ENCODE measurements at regions not wholly inside any gene's neighbourhood (a gene's known extent, or its start where the extent isn't known, plus 50 kb on each side); places are given as distances from the start of the nearest gene placed in this dataset.

DNA sequence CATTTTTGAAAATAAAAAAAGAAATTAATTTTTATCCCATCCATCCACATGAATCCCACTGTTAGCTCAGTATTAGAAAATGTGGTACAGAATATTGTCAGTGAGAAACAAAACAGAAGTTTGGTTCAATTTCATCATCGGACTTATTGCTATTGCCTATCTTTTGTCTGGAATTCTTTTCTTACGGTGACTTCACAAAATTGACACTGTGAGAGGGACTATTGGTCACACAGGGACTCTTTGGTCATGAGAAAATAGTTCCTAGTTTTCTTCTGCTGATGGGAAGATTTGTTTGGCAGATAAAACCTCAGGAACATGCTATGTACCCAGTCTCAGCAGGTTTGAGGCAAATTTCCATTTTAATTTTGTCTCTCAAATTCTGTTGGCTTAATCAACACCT is 186.2 kb upstream of the ELL2 start:
- H3K36me3 Mint-ChIP-seq (ENCODE audit: low read depth) = peaks cover 10% of the 10 kb centered on the region; the same call in 1 of the 2 replicates
- TF ChIP-seq, protein P1, sequence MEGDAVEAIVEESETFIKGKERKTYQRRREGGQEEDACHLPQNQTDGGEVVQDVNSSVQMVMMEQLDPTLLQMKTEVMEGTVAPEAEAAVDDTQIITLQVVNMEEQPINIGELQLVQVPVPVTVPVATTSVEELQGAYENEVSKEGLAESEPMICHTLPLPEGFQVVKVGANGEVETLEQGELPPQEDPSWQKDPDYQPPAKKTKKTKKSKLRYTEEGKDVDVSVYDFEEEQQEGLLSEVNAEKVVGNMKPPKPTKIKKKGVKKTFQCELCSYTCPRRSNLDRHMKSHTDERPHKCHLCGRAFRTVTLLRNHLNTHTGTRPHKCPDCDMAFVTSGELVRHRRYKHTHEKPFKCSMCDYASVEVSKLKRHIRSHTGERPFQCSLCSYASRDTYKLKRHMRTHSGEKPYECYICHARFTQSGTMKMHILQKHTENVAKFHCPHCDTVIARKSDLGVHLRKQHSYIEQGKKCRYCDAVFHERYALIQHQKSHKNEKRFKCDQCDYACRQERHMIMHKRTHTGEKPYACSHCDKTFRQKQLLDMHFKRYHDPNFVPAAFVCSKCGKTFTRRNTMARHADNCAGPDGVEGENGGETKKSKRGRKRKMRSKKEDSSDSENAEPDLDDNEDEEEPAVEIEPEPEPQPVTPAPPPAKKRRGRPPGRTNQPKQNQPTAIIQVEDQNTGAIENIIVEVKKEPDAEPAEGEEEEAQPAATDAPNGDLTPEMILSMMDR (IDR thresholded peaks at IDR 0.05) = no peak
- no peak overlapping the region for H3K4me3 Mint-ChIP-seq
- no peak for DNase-seq
- no peak overlapping the region for H3K27ac Mint-ChIP-seq
- H3K9me3 Mint-ChIP-seq = no peaks in the 10 kb centered on the region
- peaks cover 3% of the 10 kb centered on the region; the same call in 1 of the 2 replicates for H3K27me3 Mint-ChIP-seq (ENCODE audit: insufficient read depth)
- H3K4me1 Mint-ChIP-seq (ENCODE audit: low read depth) = peaks cover 79% of the 10 kb centered on the region

DNA sequence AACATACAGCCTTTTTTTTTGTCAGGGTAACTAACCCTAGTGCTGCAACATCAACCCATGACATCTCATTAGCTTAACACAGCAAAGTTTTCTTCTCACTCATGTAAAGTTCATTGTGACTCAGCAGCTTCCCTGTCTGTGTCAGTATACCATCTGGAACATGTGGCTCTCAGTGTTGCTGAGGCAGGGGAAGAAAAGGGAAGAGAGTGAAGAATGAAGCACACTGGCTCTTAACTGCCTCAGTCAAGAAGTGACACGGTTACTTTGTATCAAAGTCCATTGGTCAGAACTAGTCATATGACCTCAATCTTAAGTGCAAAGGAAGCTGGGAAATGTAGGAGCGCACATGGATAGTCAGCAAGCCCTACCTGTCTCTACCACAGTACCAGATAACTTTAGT is 185.0 kb upstream of the ELL2 start:
- Mint-ChIP-seq H3K27ac (peak overlapping the region; percentile 82), H3K36me3 (ENCODE audit: low read depth) (peaks cover 10% of the 10 kb centered on the region; the same call in 1 of the 2 replicates), H3K9me3 (no peaks in the 10 kb centered on the region), H3K4me1 (ENCODE audit: low read depth) (peaks cover 86% of the 10 kb centered on the region), H3K27me3 (ENCODE audit: insufficient read depth) (peaks cover 3% of the 10 kb centered on the region), H3K4me3 (no peak overlapping the region)
- TF ChIP-seq, protein P1 (IDR thresholded peaks at IDR 0.05) = no peak
- peak; percentile 78 for DNase-seq

DNA sequence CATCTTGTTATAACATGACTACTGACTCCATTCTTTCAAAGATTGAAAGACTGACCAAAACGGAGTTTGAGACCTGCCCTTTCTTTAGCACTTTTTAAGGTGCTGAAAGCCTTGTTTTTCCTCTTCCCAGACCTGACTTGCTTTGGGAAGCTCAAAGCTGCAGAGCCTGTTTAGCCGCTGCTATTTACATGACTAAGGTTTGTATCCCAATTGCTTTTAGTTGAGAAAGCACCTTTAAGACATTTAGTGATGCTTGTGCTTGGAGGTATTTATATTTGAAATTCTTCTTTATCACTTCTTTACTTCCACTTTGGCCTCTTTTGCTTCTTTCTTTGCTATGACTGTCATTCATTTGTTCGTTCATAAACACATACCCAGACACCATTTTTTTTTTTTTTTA is 182.6 kb upstream of the ELL2 start:
- H3K4me1 Mint-ChIP-seq (ENCODE audit: low read depth) = peaks cover 67% of the 10 kb centered on the region
- H3K27ac Mint-ChIP-seq = no peak overlapping the region
- no peak for DNase-seq
- peaks cover 15% of the 10 kb centered on the region for H3K36me3 Mint-ChIP-seq (ENCODE audit: low read depth)
- no peak overlapping the region for H3K4me3 Mint-ChIP-seq
- no peaks in the 10 kb centered on the region for H3K9me3 Mint-ChIP-seq
- TF ChIP-seq, protein P1 (IDR thresholded peaks at IDR 0.05) = no peak
- peaks cover 3% of the 10 kb centered on the region for H3K27me3 Mint-ChIP-seq (ENCODE audit: insufficient read depth)

DNA sequence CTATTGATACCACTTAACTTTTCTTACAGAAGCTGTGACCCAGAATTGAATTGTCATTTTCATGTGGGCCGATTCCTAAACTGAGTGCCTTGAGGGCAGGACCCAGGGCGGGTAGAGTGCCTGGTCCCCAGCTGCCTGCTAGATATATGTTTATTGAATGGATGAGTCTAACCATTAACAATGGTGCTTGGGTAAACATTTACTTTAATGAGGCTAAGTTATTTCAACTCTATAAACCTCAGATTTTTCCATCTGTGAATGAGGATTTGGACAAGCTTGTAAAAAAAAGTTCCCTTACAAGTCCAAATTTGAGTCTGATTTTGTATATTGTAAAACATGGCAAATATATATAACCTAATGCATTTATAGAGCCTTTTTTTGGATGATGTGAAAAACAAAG is 181.8 kb upstream of the ELL2 start:
- peaks cover 15% of the 10 kb centered on the region for H3K36me3 Mint-ChIP-seq (ENCODE audit: low read depth)
- peak overlapping the region; percentile 80 for H3K27ac Mint-ChIP-seq
- TF ChIP-seq, protein P1 (IDR thresholded peaks at IDR 0.05) = no peak
- DNase-seq = peak; percentile 46
- H3K9me3 Mint-ChIP-seq = no peaks in the 10 kb centered on the region
- peaks cover 59% of the 10 kb centered on the region for H3K4me1 Mint-ChIP-seq (ENCODE audit: low read depth)
- H3K27me3 Mint-ChIP-seq (ENCODE audit: insufficient read depth) = peaks cover 3% of the 10 kb centered on the region
- peak overlapping the region; percentile 64 for H3K4me3 Mint-ChIP-seq

DNA sequence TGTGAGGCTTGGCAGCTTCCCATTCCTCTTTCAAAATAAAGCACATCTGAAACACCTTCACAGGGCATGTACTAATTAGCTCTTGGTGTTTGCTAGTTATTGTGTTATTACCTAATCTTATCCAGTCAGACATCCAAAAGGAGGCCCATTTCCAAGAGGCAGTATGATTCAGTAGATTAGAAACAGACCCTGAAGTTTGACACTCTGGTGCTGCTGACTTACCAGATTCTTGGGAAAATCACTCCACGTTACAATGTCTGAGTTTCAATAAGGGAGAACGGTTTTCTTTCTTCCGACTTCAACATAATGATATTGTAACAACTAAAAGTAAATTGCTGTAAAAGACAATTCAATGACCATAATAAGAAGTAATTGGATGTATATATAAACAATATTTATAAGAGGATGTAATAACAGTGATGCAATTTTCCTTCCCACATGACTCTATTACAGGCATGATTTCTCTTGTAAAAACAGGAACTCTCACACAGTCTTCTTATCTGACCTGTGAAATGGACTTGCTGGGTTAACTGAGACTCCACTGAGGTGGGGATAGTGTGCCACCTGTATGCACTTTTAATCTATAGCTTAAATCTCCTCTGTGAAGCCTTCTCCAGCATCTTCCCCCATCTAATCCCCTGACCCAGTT is 181.3 kb upstream of the ELL2 start:
- TF ChIP-seq, protein P1 (IDR thresholded peaks at IDR 0.05) = no peak
- Mint-ChIP-seq H3K9me3 (no peaks in the 10 kb centered on the region), H3K4me3 (peak overlapping the region; percentile 64), H3K27ac (peak overlapping the region; percentile 80), H3K27me3 (ENCODE audit: insufficient read depth) (peaks cover 3% of the 10 kb centered on the region), H3K4me1 (ENCODE audit: low read depth) (peaks cover 57% of the 10 kb centered on the region), H3K36me3 (ENCODE audit: low read depth) (peaks cover 15% of the 10 kb centered on the region)
- peak; percentile 57 for DNase-seq

Data from HFFc6 (cell line).